ENCODE measurements at regions not wholly inside any gene's neighbourhood (a gene's known extent, or its start where the extent isn't known, plus 50 kb on each side); places are given as distances from the start of the nearest gene placed in this dataset.

GRCh38 chr13:111993691-111994090 lies 73.3 kb upstream of the SOX1 start:
- TF ChIP-seq POLR2A (IDR thresholded peaks at IDR 0.05; ENCODE audit: low read depth, low read length) = no peak
- TF ChIP-seq POU2F2 (IDR thresholded peaks at IDR 0.05; ENCODE audit: low read depth, low read length) = no peak
- no peak for TF ChIP-seq TAF1 (IDR thresholded peaks at IDR 0.05; ENCODE audit: low read depth, low read length)
- no peak for TF ChIP-seq POLR2AphosphoS5 (IDR thresholded peaks at IDR 0.05; ENCODE audit: low read depth, low read length)
- no peak for TF ChIP-seq SPI1 (IDR thresholded peaks at IDR 0.05; ENCODE audit: low read depth, low read length)
- no peak for TF ChIP-seq PAX5 (IDR thresholded peaks at IDR 0.05; ENCODE audit: insufficient read depth, low read length, severe bottlenecking)

Measured in GM12891 (cell line).